Breast epithelium (tissue), 3 donors: ENCODE measurements at regions not wholly inside any gene's neighbourhood (a gene's known extent, or its start where the extent isn't known, plus 50 kb on each side); places are given as distances from the start of the nearest gene placed in this dataset.

Experiments
- POLR2A ChIP-seq: fragments of 450-650 bp; IDR thresholded peaks from one replicate; pipeline ENCODE4 v1.6.1; 2016; ENCODE audit warnings: antibody characterized with exemption, mild to moderate bottlenecking, moderate library complexity
- TF ChIP-seq, protein P1 (sequence below), 3 donors: fragments of 450-650 bp; IDR thresholded peaks; one replicate each; pipeline ENCODE4 v1.5.1; 2016 to 2017; ENCODE audit warnings: antibody characterized with exemption in 3 of 3, mild to moderate bottlenecking in 3 of 3, moderate library complexity in 3 of 3

DNA sequence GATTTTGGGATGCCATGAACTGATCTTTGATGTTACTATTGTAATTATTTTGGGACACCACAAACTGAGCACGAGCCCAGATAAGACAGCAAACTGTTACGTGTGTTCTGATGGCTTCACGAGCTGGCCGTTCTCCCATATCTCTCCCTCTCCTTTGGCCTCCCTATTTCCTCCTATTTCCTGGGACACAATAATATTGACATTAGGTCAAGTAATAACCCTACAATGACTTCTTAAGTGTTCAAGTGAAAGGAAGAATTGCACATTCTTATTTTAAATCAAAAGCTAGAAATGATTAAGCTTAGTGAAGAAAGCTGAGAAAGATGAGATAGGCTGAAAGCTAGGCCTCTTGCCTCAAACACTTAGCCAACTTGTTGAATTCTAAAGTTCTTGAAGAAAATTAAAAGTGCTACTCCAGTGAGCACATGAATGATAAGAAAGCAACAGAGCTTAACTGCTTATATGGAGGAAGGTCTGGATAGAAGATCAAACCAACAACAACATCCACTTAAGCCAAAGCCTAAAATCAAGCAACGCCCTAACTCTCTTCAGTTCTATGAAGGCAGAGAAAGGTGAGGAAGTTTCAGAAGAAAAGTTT lies 247.1 kb downstream of the LRRC70 start:
- TF ChIP-seq, protein P1, sequence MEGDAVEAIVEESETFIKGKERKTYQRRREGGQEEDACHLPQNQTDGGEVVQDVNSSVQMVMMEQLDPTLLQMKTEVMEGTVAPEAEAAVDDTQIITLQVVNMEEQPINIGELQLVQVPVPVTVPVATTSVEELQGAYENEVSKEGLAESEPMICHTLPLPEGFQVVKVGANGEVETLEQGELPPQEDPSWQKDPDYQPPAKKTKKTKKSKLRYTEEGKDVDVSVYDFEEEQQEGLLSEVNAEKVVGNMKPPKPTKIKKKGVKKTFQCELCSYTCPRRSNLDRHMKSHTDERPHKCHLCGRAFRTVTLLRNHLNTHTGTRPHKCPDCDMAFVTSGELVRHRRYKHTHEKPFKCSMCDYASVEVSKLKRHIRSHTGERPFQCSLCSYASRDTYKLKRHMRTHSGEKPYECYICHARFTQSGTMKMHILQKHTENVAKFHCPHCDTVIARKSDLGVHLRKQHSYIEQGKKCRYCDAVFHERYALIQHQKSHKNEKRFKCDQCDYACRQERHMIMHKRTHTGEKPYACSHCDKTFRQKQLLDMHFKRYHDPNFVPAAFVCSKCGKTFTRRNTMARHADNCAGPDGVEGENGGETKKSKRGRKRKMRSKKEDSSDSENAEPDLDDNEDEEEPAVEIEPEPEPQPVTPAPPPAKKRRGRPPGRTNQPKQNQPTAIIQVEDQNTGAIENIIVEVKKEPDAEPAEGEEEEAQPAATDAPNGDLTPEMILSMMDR (IDR thresholded peaks at IDR 0.05) = no peak
- no peak for TF ChIP-seq POLR2A
